Cardiac septum (tissue), 1 donor: ENCODE measurements at regions not wholly inside any gene's neighbourhood (a gene's known extent, or its start where the extent isn't known, plus 50 kb on each side); places are given as distances from the start of the nearest gene placed in this dataset.

Experiments used
- DNase-seq: peaks from one replicate; pipeline ENCODE4 v3.0.0-alpha.2; 2020; ENCODE audit warnings: low spot score
- intact Hi-C: fragments of 100-400 bp; cut with DNase I; formaldehyde crosslinking; loops from one replicate; pipeline ENCODE4 v1.14.0; 2022
- donor health status: DM: no; HTN: no; CAD: no.

DNA sequence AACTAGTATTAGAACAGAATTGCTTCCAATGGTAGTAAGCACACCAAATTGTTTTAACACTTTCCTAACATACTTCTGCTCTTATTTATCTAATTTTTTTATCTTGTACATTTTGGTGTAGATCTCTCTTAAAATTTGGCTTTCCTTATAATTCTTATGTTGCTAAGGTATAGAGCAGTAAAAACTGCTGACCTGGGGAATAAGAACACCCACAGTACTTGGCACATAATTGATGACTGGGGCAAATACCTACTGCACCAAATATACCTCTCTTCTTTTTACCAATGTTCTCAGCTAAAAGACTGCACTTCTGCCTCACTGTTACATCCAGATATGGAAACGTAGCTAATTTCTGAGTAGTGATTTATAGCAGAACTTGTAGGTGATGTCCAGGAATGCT lies 642.2 kb downstream of the LIG4 start:
- intact Hi-C loops: no loop called here
- DNase-seq: no peak

DNA sequence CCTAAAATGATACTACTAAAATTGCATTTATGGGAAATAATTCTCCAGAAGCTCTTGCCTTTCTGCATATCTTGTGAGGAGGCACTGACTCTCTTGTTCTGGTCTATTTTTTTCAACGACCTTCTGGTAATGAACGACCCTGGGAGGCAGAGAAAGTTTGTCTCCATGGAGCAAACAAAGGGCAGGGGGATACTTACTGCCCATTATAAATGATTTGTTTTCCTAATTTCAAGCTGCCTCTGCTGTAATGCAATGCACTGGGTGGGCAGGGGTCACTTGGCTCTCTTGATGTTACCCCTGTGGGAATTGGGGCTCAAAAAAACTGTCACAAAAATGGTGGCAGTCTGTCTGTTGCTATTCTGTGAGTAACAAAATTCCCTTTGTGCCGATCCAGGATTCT lies 643.2 kb downstream of the LIG4 start:
- intact Hi-C loops: no loop called here
- DNase-seq: no peak

GRCh38 chr13:107568181-107568580 lies 647.2 kb downstream of the LIG4 start:
- DNase-seq: no peak
- intact Hi-C loops: no loop called here

GRCh38 chr13:107563099-107563925 lies 652.0 kb downstream of the LIG4 start:
- DNase-seq: no peak
- intact Hi-C loops: no loop called here

- intact Hi-C loops: no loop called here
- no peak for DNase-seq
These were observed 653.1 kb downstream of the LIG4 start for GRCh38 chr13:107562203-107562602.

DNA sequence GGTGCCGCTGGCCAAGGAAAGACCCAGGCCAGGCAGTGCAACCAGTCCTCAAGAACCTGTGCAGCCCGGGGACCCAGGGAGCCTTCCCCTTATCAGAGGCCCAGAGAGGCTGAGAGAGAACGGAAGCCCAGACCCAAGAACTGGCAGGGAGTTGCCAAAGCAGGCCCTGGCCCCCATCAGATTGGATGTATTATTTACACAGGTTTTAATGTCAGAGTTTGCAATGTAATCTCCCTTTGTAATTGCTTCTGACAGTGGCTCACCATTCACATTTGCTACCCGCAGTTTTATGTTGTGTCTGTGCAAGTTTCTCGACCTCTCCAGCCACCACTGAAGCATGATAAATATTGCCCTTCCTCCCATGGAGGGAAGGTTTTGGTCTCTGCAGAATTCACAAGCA lies 660.9 kb downstream of the LIG4 start:
- no peak for DNase-seq
- intact Hi-C loops: no loop called here

- intact Hi-C loops: no loop called here
- no peak for DNase-seq
These were observed 661.5 kb downstream of the LIG4 start for GRCh38 chr13:107553838-107554237.

DNA sequence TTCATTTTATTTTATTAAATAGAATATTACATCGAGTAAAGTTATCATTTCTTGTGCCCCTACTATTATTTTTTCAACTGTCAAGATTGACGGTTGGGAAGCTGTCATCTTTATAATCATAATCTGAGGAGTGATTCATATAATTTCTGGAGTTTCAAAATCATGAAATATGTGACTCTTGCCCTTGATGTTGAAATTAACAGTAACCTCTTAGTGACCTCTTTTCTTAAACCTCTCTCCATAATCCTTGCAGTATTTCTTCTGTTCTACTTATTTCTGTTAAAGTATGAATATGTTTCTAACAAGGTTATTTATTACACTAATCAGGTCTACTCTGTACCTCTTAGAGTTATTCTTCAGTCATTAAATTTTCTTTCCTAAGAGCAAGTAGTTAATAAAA lies 663.8 kb downstream of the LIG4 start:
- intact Hi-C loops: no loop called here
- no peak for DNase-seq

DNA sequence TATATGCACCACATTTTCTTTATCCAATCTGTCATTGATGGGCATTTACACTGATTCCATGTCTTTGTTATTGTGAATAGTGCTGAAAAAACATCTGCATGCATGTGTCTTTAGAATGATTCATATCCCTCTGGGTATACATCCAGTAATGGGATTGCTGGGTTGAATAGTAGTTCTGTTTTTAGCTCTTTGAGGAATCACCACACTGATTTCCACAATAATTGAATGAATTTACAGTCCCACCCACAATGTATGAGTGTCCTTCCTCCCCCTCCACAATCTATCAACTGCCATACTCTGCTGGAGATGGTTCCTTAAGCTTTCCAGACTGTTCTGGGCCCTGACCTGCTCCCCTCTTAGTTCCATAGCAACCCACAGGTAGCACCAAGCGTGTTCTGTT lies 667.0 kb downstream of the LIG4 start:
- no peak for DNase-seq
- intact Hi-C loops: no loop called here

GRCh38 chr13:107545946-107546502 lies 669.3 kb downstream of the LIG4 start:
- intact Hi-C loops: no loop called here
- no peak for DNase-seq

DNA sequence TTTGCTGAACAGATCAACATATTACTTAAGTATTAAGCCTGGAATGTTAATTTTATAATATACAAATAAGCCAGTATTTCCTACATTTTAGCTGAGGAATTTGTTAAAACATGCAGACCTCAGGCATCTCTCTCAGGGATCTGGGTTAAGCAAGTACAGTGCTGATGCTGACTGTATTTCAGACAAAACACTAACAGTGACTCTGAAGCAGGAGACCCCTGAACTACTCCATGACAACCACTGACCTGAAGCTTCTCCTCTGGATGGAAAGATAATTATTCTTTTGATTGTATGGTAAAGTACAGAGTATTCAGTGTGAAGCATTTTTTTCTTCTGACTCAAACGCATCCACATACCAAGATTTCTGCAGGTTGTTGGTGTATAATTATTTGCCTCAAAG lies 680.8 kb downstream of the LIG4 start:
- no peak for DNase-seq
- intact Hi-C loops: no loop called here

GRCh38 chr13:107531816-107532215 lies 683.5 kb downstream of the LIG4 start:
- DNase-seq: no peak
- intact Hi-C loops: no loop called here

DNA sequence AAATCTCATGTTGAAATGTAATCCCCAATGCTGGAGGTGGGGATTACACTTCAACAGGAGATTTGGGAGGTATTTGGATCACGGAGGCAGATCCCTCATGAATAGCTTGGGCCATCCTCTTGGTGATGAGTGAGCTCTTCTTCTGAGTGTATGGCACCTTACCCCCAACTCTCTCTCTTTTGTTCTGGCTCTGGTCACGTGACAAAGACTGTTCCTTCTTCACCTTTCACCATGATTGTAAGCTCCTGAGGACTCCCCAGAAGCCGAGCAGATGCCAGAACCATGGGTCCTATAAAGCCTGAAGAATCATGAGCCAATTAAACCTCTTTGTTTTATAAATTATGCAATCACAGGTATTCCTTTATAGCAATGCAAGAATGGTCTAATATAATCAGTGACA lies 684.2 kb downstream of the LIG4 start:
- intact Hi-C loops: no loop called here

GRCh38 chr13:107529035-107529434 lies 686.3 kb downstream of the LIG4 start:
- DNase-seq: no peak
- intact Hi-C loops: no loop called here

More for the DNA sequence above, 684.2 kb downstream of the LIG4 start:
- DNase-seq: no peak

DNA sequence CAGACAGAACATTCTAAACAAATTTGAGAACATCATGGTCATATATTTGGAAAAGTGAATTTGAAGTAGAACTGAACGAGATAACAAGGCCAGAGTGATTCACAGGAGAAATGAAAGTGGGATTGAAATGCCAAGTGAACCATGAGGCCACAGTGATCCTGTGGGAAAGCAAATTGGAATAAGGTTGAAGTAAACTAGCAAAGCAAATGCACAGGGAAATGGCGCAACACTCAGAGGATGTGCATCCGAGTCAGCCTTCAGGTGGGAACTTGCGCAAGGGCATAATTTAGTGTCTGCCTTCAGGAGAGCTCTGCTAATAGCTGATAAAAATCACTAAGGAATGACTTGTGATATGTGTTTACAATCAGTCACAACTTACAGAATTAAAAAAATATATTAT lies 696.6 kb downstream of the LIG4 start:
- no peak for DNase-seq
- intact Hi-C loops: no loop called here

DNA sequence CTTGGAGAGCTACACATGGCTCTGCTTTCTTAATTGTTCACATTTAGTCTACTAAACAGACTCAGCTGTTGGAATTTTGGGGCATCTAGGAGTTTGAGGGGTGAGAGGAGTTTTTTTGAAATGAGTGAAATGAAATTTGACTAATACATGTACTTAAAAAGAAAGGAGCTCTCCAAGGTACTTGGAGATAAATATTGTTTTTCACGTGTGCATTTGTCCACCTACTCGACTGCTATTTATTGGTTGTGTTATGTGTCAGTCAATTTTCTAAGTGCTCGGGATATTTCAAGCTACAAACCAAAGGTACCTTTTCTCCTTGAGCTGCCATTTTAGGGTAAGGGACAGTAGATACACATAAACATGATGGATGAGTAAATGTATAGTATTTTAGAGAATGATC lies 697.0 kb downstream of the LIG4 start:
- intact Hi-C loops: no loop called here

GRCh38 chr13:107516517-107516916 lies 698.8 kb downstream of the LIG4 start:
- DNase-seq: no peak
- intact Hi-C loops: no loop called here

More for the DNA sequence above, 697.0 kb downstream of the LIG4 start:
- DNase-seq: no peak

- DNase-seq: no peak
- intact Hi-C loops: no loop called here
These were observed 702.8 kb downstream of the LIG4 start for GRCh38 chr13:107512551-107512950.

- DNase-seq: no peak
- intact Hi-C loops: no loop called here
These were observed 717.7 kb downstream of the LIG4 start for GRCh38 chr13:107497661-107498060.

- intact Hi-C loops: no loop called here
- DNase-seq: no peak
These were observed 722.1 kb downstream of the LIG4 start for GRCh38 chr13:107493266-107493665.

GRCh38 chr13:107482688-107483087 lies 732.6 kb downstream of the LIG4 start:
- no peak for DNase-seq
- intact Hi-C loops: no loop called here

GRCh38 chr13:107480130-107480529 lies 735.2 kb downstream of the LIG4 start:
- intact Hi-C loops: no loop called here
- DNase-seq: no peak
